ENCODE measurements at regions not wholly inside any gene's neighbourhood (a gene's known extent, or its start where the extent isn't known, plus 50 kb on each side); places are given as distances from the start of the nearest gene placed in this dataset.
"Not testable (repeated sequence)": the region's sequence is repeated elsewhere in the genome, so short reads cannot be mapped to it uniquely, and the experiment has no call there.

GRCh38 chr12:93093243-93093642 lies 164.1 kb upstream of the EEA1 start:
- no peak overlapping the region for H3K27ac ChIP-seq (ENCODE audit: low read length)
- no peaks in the 10 kb centered on the region for H3K9me3 ChIP-seq (ENCODE audit: control insufficient read depth in 2 of 2, low read length in 2 of 2)
- no peak overlapping the region for H3K4me3 ChIP-seq (ENCODE audit: low read length in 2 of 2)
- H3K4me1 ChIP-seq (ENCODE audit: control insufficient read depth, insufficient read depth, low read length): no peaks in the 10 kb centered on the region
- no peak overlapping the region for H3K9ac ChIP-seq (ENCODE audit: low read length in 2 of 2)
- no peaks in the 10 kb centered on the region for H3K36me3 ChIP-seq (ENCODE audit: control insufficient read depth in 2 of 2, insufficient read depth in 2 of 2, low read length in 2 of 2)
- no peaks in the 10 kb centered on the region for H3K27me3 ChIP-seq (ENCODE audit: control insufficient read depth in 1 of 2, insufficient read depth in 2 of 2, low read length in 2 of 2)

GRCh38 chr12:93094222-93094621 lies 165.1 kb upstream of the EEA1 start:
- not testable (repeated sequence) for H3K36me3 ChIP-seq (ENCODE audit: control insufficient read depth in 2 of 2, insufficient read depth in 2 of 2, low read length in 2 of 2); H3K27ac ChIP-seq (ENCODE audit: low read length); H3K9ac ChIP-seq (ENCODE audit: low read length in 2 of 2); H3K4me3 ChIP-seq (ENCODE audit: low read length in 2 of 2); H3K27me3 ChIP-seq (ENCODE audit: control insufficient read depth in 1 of 2, insufficient read depth in 2 of 2, low read length in 2 of 2); H3K9me3 ChIP-seq (ENCODE audit: control insufficient read depth in 2 of 2, low read length in 2 of 2); H3K4me1 ChIP-seq (ENCODE audit: control insufficient read depth, insufficient read depth, low read length)

- peaks cover 6% of the 10 kb centered on the region for H3K4me1 ChIP-seq (ENCODE audit: control insufficient read depth, insufficient read depth, low read length)
- no peaks in the 10 kb centered on the region for H3K9me3 ChIP-seq (ENCODE audit: control insufficient read depth in 2 of 2, low read length in 2 of 2)
- H3K36me3 ChIP-seq (ENCODE audit: control insufficient read depth in 2 of 2, insufficient read depth in 2 of 2, low read length in 2 of 2): no peaks in the 10 kb centered on the region
- H3K4me3 ChIP-seq (ENCODE audit: low read length in 2 of 2): no peak overlapping the region
- no peak overlapping the region for H3K27ac ChIP-seq (ENCODE audit: low read length)
- H3K27me3 ChIP-seq (ENCODE audit: control insufficient read depth in 1 of 2, insufficient read depth in 2 of 2, low read length in 2 of 2): no peaks in the 10 kb centered on the region
- H3K9ac ChIP-seq (ENCODE audit: low read length in 2 of 2): no peak overlapping the region
Measured at GRCh38 chr12:93094988-93095737, 166.1 kb upstream of the EEA1 start.

- H3K4me1 ChIP-seq (ENCODE audit: control insufficient read depth, insufficient read depth, low read length): peaks cover 6% of the 10 kb centered on the region
- H3K27me3 ChIP-seq (ENCODE audit: control insufficient read depth in 1 of 2, insufficient read depth in 2 of 2, low read length in 2 of 2): no peaks in the 10 kb centered on the region
- H3K27ac ChIP-seq (ENCODE audit: low read length): no peak overlapping the region
- H3K9ac ChIP-seq (ENCODE audit: low read length in 2 of 2): no peak overlapping the region
- no peak overlapping the region for H3K4me3 ChIP-seq (ENCODE audit: low read length in 2 of 2)
- H3K9me3 ChIP-seq (ENCODE audit: control insufficient read depth in 2 of 2, low read length in 2 of 2): no peaks in the 10 kb centered on the region
- H3K36me3 ChIP-seq (ENCODE audit: control insufficient read depth in 2 of 2, insufficient read depth in 2 of 2, low read length in 2 of 2): no peaks in the 10 kb centered on the region
Measured at GRCh38 chr12:93097417-93097816, 168.3 kb upstream of the EEA1 start.

GRCh38 chr12:93098077-93098476 lies 169.0 kb upstream of the EEA1 start:
- H3K4me3 ChIP-seq (ENCODE audit: low read length in 2 of 2): no peak overlapping the region
- no peak overlapping the region for H3K27ac ChIP-seq (ENCODE audit: low read length)
- no peaks in the 10 kb centered on the region for H3K36me3 ChIP-seq (ENCODE audit: control insufficient read depth in 2 of 2, insufficient read depth in 2 of 2, low read length in 2 of 2)
- H3K4me1 ChIP-seq (ENCODE audit: control insufficient read depth, insufficient read depth, low read length): peaks cover 6% of the 10 kb centered on the region
- H3K9me3 ChIP-seq (ENCODE audit: control insufficient read depth in 2 of 2, low read length in 2 of 2): no peaks in the 10 kb centered on the region
- H3K27me3 ChIP-seq (ENCODE audit: control insufficient read depth in 1 of 2, insufficient read depth in 2 of 2, low read length in 2 of 2): no peaks in the 10 kb centered on the region
- no peak overlapping the region for H3K9ac ChIP-seq (ENCODE audit: low read length in 2 of 2)

- H3K4me3 ChIP-seq (ENCODE audit: low read length in 2 of 2): no peak overlapping the region
- H3K9ac ChIP-seq (ENCODE audit: low read length in 2 of 2): no peak overlapping the region
- peaks cover 15% of the 10 kb centered on the region for H3K4me1 ChIP-seq (ENCODE audit: control insufficient read depth, insufficient read depth, low read length)
- H3K9me3 ChIP-seq (ENCODE audit: control insufficient read depth in 2 of 2, low read length in 2 of 2): no peaks in the 10 kb centered on the region
- H3K36me3 ChIP-seq (ENCODE audit: control insufficient read depth in 2 of 2, insufficient read depth in 2 of 2, low read length in 2 of 2): no peaks in the 10 kb centered on the region
- no peaks in the 10 kb centered on the region for H3K27me3 ChIP-seq (ENCODE audit: control insufficient read depth in 1 of 2, insufficient read depth in 2 of 2, low read length in 2 of 2)
- peak overlapping the region; percentile 7 for H3K27ac ChIP-seq (ENCODE audit: low read length)
Measured at GRCh38 chr12:93099792-93100191, 170.7 kb upstream of the EEA1 start.

- no peaks in the 10 kb centered on the region for H3K9me3 ChIP-seq (ENCODE audit: control insufficient read depth in 2 of 2, low read length in 2 of 2)
- no peak overlapping the region for H3K9ac ChIP-seq (ENCODE audit: low read length in 2 of 2)
- no peak overlapping the region for H3K4me3 ChIP-seq (ENCODE audit: low read length in 2 of 2)
- H3K36me3 ChIP-seq (ENCODE audit: control insufficient read depth in 2 of 2, insufficient read depth in 2 of 2, low read length in 2 of 2): no peaks in the 10 kb centered on the region
- H3K4me1 ChIP-seq (ENCODE audit: control insufficient read depth, insufficient read depth, low read length): peaks cover 15% of the 10 kb centered on the region
- peak overlapping the region; percentile 13 for H3K27ac ChIP-seq (ENCODE audit: low read length)
- H3K27me3 ChIP-seq (ENCODE audit: control insufficient read depth in 1 of 2, insufficient read depth in 2 of 2, low read length in 2 of 2): no peaks in the 10 kb centered on the region
Measured at GRCh38 chr12:93100610-93101009, 171.5 kb upstream of the EEA1 start.

- peak overlapping the region; percentile 13 for H3K27ac ChIP-seq (ENCODE audit: low read length)
- H3K4me1 ChIP-seq (ENCODE audit: control insufficient read depth, insufficient read depth, low read length): peaks cover 15% of the 10 kb centered on the region
- no peaks in the 10 kb centered on the region for H3K27me3 ChIP-seq (ENCODE audit: control insufficient read depth in 1 of 2, insufficient read depth in 2 of 2, low read length in 2 of 2)
- H3K9ac ChIP-seq (ENCODE audit: low read length in 2 of 2): no peak overlapping the region
- H3K4me3 ChIP-seq (ENCODE audit: low read length in 2 of 2): no peak overlapping the region
- H3K9me3 ChIP-seq (ENCODE audit: control insufficient read depth in 2 of 2, low read length in 2 of 2): no peaks in the 10 kb centered on the region
- no peaks in the 10 kb centered on the region for H3K36me3 ChIP-seq (ENCODE audit: control insufficient read depth in 2 of 2, insufficient read depth in 2 of 2, low read length in 2 of 2)
Measured at GRCh38 chr12:93101367-93101766, 172.3 kb upstream of the EEA1 start.

- peak overlapping the region in 1 of 2 donors; percentile 16 for H3K4me3 ChIP-seq (ENCODE audit: low read length in 2 of 2)
- H3K27ac ChIP-seq (ENCODE audit: low read length): no peak overlapping the region
- no peaks in the 10 kb centered on the region for H3K9me3 ChIP-seq (ENCODE audit: control insufficient read depth in 2 of 2, low read length in 2 of 2)
- no peaks in the 10 kb centered on the region for H3K27me3 ChIP-seq (ENCODE audit: control insufficient read depth in 1 of 2, insufficient read depth in 2 of 2, low read length in 2 of 2)
- H3K9ac ChIP-seq (ENCODE audit: low read length in 2 of 2): no peak overlapping the region
- no peaks in the 10 kb centered on the region for H3K36me3 ChIP-seq (ENCODE audit: control insufficient read depth in 2 of 2, insufficient read depth in 2 of 2, low read length in 2 of 2)
- peaks cover 17% of the 10 kb centered on the region for H3K4me1 ChIP-seq (ENCODE audit: control insufficient read depth, insufficient read depth, low read length)
Measured at GRCh38 chr12:93102312-93102711, 173.2 kb upstream of the EEA1 start.

GRCh38 chr12:93102744-93103143 lies 173.6 kb upstream of the EEA1 start:
- Histone ChIP-seq H3K36me3 (ENCODE audit: control insufficient read depth in 2 of 2, insufficient read depth in 2 of 2, low read length in 2 of 2) (no peaks in the 10 kb centered on the region), H3K4me1 (ENCODE audit: control insufficient read depth, insufficient read depth, low read length) (peaks cover 22% of the 10 kb centered on the region), H3K4me3 (ENCODE audit: low read length in 2 of 2) (peak overlapping the region in 1 of 2 donors; percentile 16), H3K9me3 (ENCODE audit: control insufficient read depth in 2 of 2, low read length in 2 of 2) (no peaks in the 10 kb centered on the region), H3K27me3 (ENCODE audit: control insufficient read depth in 1 of 2, insufficient read depth in 2 of 2, low read length in 2 of 2) (no peaks in the 10 kb centered on the region), H3K27ac (ENCODE audit: low read length) (no peak overlapping the region), H3K9ac (ENCODE audit: low read length in 2 of 2) (no peak overlapping the region)

- Histone ChIP-seq H3K9ac (ENCODE audit: low read length in 2 of 2) (no peak overlapping the region), H3K36me3 (ENCODE audit: control insufficient read depth in 2 of 2, insufficient read depth in 2 of 2, low read length in 2 of 2) (no peaks in the 10 kb centered on the region), H3K4me1 (ENCODE audit: control insufficient read depth, insufficient read depth, low read length) (peaks cover 26% of the 10 kb centered on the region), H3K27me3 (ENCODE audit: control insufficient read depth in 1 of 2, insufficient read depth in 2 of 2, low read length in 2 of 2) (no peaks in the 10 kb centered on the region), H3K27ac (ENCODE audit: low read length) (peak overlapping the region; percentile 64), H3K4me3 (ENCODE audit: low read length in 2 of 2) (no peak overlapping the region), H3K9me3 (ENCODE audit: control insufficient read depth in 2 of 2, low read length in 2 of 2) (no peaks in the 10 kb centered on the region)
Measured at GRCh38 chr12:93103154-93103553, 174.1 kb upstream of the EEA1 start.
